ENCODE measurements at regions not wholly inside any gene's neighbourhood (a gene's known extent, or its start where the extent isn't known, plus 50 kb on each side); places are given as distances from the start of the nearest gene placed in this dataset.

DNA sequence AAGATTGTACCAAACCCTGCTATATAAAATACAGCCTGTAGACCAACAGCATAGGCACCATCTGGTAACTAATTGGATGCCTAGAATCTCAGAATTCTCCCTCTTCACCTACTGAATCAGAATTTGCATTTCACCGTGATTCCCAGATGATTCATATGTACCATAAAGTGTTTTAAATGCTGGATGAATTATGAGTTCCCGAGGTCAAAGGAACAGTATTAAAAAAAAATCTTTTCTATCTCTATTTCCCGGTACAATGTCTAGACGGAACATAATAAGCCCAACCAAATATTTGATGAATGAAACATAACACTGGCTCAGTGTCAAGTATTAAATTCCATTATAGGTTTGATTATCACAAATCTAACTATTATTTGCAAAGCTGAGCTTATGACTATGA is 280.0 kb downstream of the ANKRD50 start:
- H3K4me3 ChIP-seq (ENCODE audit: low read depth, low read length) = no peak overlapping the region
- TF ChIP-seq, protein P1, sequence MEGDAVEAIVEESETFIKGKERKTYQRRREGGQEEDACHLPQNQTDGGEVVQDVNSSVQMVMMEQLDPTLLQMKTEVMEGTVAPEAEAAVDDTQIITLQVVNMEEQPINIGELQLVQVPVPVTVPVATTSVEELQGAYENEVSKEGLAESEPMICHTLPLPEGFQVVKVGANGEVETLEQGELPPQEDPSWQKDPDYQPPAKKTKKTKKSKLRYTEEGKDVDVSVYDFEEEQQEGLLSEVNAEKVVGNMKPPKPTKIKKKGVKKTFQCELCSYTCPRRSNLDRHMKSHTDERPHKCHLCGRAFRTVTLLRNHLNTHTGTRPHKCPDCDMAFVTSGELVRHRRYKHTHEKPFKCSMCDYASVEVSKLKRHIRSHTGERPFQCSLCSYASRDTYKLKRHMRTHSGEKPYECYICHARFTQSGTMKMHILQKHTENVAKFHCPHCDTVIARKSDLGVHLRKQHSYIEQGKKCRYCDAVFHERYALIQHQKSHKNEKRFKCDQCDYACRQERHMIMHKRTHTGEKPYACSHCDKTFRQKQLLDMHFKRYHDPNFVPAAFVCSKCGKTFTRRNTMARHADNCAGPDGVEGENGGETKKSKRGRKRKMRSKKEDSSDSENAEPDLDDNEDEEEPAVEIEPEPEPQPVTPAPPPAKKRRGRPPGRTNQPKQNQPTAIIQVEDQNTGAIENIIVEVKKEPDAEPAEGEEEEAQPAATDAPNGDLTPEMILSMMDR (IDR thresholded peaks at IDR 0.05; ENCODE audit: low read depth, low read length, missing control alignments) = no peak
- DNase-seq = peak; percentile 41
- no peaks in the 10 kb centered on the region for H3K36me3 ChIP-seq (replicated peaks)
- peak overlapping the region; percentile 91 for H3K27ac ChIP-seq
- no peaks in the 10 kb centered on the region for H3K27me3 ChIP-seq (replicated peaks)
- in situ Hi-C loops (cut with HindIII; ENCODE audit: low pct_ligation_motif_present, low sequenced_read_pairs) = no loop called here

DNA sequence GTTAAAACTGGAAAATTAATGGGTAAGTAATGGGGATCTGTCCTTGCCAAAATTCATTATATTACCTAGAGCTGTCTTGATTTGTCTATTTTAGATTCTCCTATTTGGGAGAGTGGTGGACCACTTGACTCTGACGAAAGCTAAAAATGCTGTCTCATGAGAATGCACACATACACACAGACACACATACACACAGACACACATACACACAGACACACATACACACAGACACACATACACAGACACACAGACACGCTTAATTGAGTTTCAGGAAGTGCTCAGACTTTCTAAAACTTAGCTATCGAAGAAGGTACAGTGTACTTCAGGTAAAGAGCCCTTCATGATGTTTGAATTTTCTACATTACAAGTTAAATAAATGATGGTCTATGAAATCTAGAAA is 279.5 kb downstream of the ANKRD50 start:
- Histone ChIP-seq H3K27ac (peak overlapping the region; percentile 91), H3K36me3 (replicated peaks) (no peaks in the 10 kb centered on the region), H3K4me3 (ENCODE audit: low read depth, low read length) (no peak overlapping the region), H3K27me3 (replicated peaks) (no peaks in the 10 kb centered on the region)
- in situ Hi-C loops (cut with HindIII; ENCODE audit: low pct_ligation_motif_present, low sequenced_read_pairs) = no loop called here
- DNase-seq = peak; percentile 28
- TF ChIP-seq, protein P1 (IDR thresholded peaks at IDR 0.05; ENCODE audit: low read depth, low read length, missing control alignments) = no peak

DNA sequence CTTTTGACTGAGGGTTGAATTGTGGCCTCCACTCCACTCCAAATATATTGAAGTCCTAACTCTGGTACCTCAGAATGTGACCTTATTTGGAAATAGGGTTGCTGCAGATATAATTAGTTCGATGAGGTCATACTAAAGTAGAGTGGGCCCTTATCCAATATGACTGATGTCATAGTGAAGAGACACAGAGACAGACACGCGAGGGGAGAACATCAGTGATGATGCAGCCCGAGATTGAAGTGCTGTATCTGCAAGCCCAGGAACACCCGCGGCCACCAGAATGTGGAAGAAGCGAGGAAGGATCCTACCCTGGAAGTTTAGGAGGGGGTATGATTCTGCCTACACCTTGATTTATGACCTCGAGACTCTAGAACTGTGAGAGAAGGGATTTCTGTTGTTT is 279.0 kb downstream of the ANKRD50 start:
- Histone ChIP-seq H3K27me3 (replicated peaks) (no peaks in the 10 kb centered on the region), H3K4me3 (ENCODE audit: low read depth, low read length) (no peak overlapping the region), H3K27ac (peak overlapping the region; percentile 91), H3K36me3 (replicated peaks) (no peaks in the 10 kb centered on the region)
- in situ Hi-C loops (cut with HindIII; ENCODE audit: low pct_ligation_motif_present, low sequenced_read_pairs) = no loop called here
- DNase-seq = peak; percentile 76
- TF ChIP-seq, protein P1 (IDR thresholded peaks at IDR 0.05; ENCODE audit: low read depth, low read length, missing control alignments) = no peak

DNA sequence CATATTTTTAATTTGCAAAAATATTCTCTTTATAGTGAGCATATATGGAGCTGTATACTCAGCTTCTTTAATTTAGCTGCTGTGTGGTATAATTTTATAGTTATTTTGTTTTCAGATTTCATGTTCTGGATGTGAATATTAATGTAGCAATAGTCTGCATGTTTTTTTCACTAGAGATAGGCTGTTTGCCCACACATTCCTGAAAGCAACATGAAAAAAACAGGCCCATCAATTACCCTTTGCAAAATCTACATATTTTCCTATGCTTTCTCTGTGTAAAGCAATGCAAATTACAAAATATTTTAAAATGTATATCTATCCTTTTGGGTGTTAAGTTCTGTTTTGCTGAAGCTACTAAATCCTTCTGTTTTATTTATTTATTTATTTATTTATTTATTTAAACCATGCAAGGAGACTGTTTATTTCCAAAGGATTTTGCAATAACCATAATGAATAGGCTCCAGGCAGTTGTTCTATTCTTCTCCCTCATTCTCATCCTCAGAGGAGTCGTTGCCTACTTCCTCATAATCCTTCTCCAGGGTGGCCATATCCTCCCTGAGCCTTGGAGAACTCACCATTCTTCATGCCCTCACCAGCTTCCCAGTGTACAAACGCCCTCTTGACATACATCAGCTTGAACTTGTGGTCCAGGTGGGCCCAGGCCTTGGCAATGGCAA is 277.1 kb downstream of the ANKRD50 start:
- DNase-seq = no peak
- TF ChIP-seq, protein P1 (IDR thresholded peaks at IDR 0.05; ENCODE audit: low read depth, low read length, missing control alignments) = no peak
- Histone ChIP-seq H3K36me3 (replicated peaks) (no peaks in the 10 kb centered on the region), H3K27ac (no peak overlapping the region), H3K27me3 (replicated peaks) (no peaks in the 10 kb centered on the region), H3K4me3 (ENCODE audit: low read depth, low read length) (no peak overlapping the region)
- in situ Hi-C loops (cut with HindIII; ENCODE audit: low pct_ligation_motif_present, low sequenced_read_pairs) = no loop called here

DNA sequence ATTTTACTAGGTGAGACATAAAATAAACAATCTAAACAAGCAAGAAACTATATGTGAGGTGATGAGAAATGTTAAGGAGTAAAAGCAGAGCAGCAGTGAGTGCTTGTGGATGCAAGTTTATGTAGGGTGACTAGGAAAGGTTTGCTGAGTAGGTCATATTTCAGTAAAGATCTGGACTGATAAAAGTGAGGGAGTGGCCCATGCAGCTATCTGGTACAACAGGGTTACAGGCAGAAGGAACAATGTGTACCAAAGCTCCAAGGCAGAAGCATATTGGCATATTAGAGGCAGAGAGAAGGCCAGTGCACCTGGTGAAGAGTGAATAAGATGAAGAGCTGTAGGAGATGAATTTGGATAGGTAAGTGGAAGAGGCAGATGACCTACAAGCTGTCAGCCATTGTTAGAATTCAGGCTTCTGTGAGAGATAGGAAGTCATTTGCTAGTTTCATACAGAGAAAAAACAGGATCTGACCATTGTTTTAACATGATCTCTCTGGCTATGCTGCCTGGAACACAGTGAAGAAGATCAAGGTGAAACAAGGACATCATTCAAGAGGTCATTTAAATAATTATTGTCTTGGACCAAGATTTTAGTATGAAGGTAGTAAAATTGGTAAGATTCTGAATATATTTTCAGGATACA is 274.6 kb downstream of the ANKRD50 start:
- Histone ChIP-seq H3K27ac (no peak overlapping the region), H3K4me3 (ENCODE audit: low read depth, low read length) (no peak overlapping the region), H3K36me3 (replicated peaks) (no peaks in the 10 kb centered on the region), H3K27me3 (replicated peaks) (no peaks in the 10 kb centered on the region)
- in situ Hi-C loops (cut with HindIII; ENCODE audit: low pct_ligation_motif_present, low sequenced_read_pairs) = no loop called here
- TF ChIP-seq, protein P1 (IDR thresholded peaks at IDR 0.05; ENCODE audit: low read depth, low read length, missing control alignments) = no peak
- no peak for DNase-seq

Measured in brain microvascular endothelial cell (primary cell).